ENCODE measurements at regions not wholly inside any gene's neighbourhood (a gene's known extent, or its start where the extent isn't known, plus 50 kb on each side); places are given as distances from the start of the nearest gene placed in this dataset.
"Not testable (repeated sequence)": the region's sequence is repeated elsewhere in the genome, so short reads cannot be mapped to it uniquely, and the experiment has no call there.

DNA sequence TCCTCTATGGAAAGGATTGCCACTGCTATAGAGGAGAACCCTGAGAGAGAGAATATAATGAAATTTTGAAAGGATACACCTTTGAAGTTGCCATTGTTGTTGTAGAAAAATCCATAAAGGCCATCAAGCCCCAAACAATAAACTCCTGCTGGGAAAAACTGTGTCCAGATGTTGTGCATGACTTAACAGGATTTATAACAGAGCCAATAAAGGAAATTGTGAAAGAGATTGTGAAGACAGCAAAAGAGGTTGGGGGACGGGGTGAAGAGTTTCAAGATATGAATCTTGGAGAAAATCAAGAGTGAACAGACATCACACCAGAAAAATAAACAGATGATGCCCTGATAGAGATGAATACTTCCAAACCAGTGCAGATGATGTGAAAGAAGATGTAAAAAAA lies 396.4 kb downstream of the BCKDHB start:
- 88% methylated on average over 1 of the region's 1 CpG for WGBS
- Histone ChIP-seq H3K4me3 (ENCODE audit: low read depth in 1 of 3, low read length in 3 of 3) (no peak overlapping the region), H3K36me3 (ENCODE audit: control insufficient read depth in 4 of 4, insufficient read depth in 3 of 4, low read depth in 1 of 4, low read length in 3 of 4) (no peaks in the 10 kb centered on the region), H3K9me3 (ENCODE audit: control insufficient read depth in 4 of 4, low read length in 3 of 4) (no peaks in the 10 kb centered on the region), H3K27me3 (ENCODE audit: control insufficient read depth in 4 of 4, insufficient read depth in 4 of 4, low read length in 3 of 4) (no peaks in the 10 kb centered on the region), H3K4me1 (ENCODE audit: control insufficient read depth in 4 of 4, insufficient read depth in 4 of 4, low read length in 3 of 4) (no peaks in the 10 kb centered on the region), H3K27ac (ENCODE audit: low read depth in 1 of 2, low read length in 2 of 2) (no peak overlapping the region), H3K9ac (ENCODE audit: low read depth in 1 of 2, low read length in 2 of 2) (no peak overlapping the region)
- TF ChIP-seq RAD21 (IDR thresholded peaks at IDR 0.05) (no peak), FOXA2 (IDR thresholded peaks at IDR 0.05) (no peak)
- no peak for DNase-seq (ENCODE audit: low spot score)

DNA sequence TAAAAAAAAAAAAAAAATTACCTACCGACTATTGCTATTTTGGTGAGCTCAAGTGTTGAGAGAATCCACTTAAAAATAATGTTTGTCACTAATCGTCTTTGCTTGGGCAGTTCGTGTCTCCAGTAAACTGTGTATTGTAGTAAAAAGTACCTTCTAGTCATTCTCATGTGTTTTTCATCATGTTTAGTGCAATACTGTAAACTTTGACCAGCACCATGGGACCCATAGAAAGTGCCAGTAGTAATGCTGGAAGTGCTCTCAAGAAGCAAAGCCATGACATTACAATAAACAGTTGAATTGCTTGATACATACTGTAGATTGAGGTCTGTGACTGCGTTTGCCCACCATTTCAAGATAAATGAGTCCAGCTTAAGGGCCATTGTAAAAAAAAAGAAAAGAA lies 395.2 kb downstream of the BCKDHB start:
- H3K4me3 ChIP-seq (ENCODE audit: low read depth in 1 of 3, low read length in 3 of 3), result no peak overlapping the region
- TF ChIP-seq, protein P1, sequence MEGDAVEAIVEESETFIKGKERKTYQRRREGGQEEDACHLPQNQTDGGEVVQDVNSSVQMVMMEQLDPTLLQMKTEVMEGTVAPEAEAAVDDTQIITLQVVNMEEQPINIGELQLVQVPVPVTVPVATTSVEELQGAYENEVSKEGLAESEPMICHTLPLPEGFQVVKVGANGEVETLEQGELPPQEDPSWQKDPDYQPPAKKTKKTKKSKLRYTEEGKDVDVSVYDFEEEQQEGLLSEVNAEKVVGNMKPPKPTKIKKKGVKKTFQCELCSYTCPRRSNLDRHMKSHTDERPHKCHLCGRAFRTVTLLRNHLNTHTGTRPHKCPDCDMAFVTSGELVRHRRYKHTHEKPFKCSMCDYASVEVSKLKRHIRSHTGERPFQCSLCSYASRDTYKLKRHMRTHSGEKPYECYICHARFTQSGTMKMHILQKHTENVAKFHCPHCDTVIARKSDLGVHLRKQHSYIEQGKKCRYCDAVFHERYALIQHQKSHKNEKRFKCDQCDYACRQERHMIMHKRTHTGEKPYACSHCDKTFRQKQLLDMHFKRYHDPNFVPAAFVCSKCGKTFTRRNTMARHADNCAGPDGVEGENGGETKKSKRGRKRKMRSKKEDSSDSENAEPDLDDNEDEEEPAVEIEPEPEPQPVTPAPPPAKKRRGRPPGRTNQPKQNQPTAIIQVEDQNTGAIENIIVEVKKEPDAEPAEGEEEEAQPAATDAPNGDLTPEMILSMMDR (IDR thresholded peaks at IDR 0.05; ENCODE audit: low read depth, low read length, missing input control), result no peak
- TF ChIP-seq, protein P2, sequence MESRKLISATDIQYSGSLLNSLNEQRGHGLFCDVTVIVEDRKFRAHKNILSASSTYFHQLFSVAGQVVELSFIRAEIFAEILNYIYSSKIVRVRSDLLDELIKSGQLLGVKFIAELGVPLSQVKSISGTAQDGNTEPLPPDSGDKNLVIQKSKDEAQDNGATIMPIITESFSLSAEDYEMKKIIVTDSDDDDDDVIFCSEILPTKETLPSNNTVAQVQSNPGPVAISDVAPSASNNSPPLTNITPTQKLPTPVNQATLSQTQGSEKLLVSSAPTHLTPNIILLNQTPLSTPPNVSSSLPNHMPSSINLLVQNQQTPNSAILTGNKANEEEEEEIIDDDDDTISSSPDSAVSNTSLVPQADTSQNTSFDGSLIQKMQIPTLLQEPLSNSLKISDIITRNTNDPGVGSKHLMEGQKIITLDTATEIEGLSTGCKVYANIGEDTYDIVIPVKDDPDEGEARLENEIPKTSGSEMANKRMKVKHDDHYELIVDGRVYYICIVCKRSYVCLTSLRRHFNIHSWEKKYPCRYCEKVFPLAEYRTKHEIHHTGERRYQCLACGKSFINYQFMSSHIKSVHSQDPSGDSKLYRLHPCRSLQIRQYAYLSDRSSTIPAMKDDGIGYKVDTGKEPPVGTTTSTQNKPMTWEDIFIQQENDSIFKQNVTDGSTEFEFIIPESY (IDR thresholded peaks at IDR 0.05), result no peak
- TF ChIP-seq EGR1 (IDR thresholded peaks at IDR 0.05; ENCODE audit: low read depth in 2 of 2) (no peak), SP1 (IDR thresholded peaks at IDR 0.05) (no peak), JUND (IDR thresholded peaks at IDR 0.05) (no peak), HNF4A (conservative IDR thresholded peaks at IDR 0.05) (no peak)
- WGBS, result 90% methylated on average over 4 of the region's 4 CpGs
- no peaks in the 10 kb centered on the region for H3K4me1 ChIP-seq (ENCODE audit: control insufficient read depth in 4 of 4, insufficient read depth in 4 of 4, low read length in 3 of 4)
- no peak overlapping the region for H3K27ac ChIP-seq (ENCODE audit: low read depth in 1 of 2, low read length in 2 of 2)
- H3K36me3 ChIP-seq (ENCODE audit: control insufficient read depth in 4 of 4, insufficient read depth in 3 of 4, low read depth in 1 of 4, low read length in 3 of 4), result no peaks in the 10 kb centered on the region
- no peaks in the 10 kb centered on the region for H3K9me3 ChIP-seq (ENCODE audit: control insufficient read depth in 4 of 4, low read length in 3 of 4)
- H3K27me3 ChIP-seq (ENCODE audit: control insufficient read depth in 4 of 4, insufficient read depth in 4 of 4, low read length in 3 of 4), result no peaks in the 10 kb centered on the region
- H3K9ac ChIP-seq (ENCODE audit: low read depth in 1 of 2, low read length in 2 of 2), result no peak overlapping the region
- DNase-seq (ENCODE audit: low spot score), result no peak

DNA sequence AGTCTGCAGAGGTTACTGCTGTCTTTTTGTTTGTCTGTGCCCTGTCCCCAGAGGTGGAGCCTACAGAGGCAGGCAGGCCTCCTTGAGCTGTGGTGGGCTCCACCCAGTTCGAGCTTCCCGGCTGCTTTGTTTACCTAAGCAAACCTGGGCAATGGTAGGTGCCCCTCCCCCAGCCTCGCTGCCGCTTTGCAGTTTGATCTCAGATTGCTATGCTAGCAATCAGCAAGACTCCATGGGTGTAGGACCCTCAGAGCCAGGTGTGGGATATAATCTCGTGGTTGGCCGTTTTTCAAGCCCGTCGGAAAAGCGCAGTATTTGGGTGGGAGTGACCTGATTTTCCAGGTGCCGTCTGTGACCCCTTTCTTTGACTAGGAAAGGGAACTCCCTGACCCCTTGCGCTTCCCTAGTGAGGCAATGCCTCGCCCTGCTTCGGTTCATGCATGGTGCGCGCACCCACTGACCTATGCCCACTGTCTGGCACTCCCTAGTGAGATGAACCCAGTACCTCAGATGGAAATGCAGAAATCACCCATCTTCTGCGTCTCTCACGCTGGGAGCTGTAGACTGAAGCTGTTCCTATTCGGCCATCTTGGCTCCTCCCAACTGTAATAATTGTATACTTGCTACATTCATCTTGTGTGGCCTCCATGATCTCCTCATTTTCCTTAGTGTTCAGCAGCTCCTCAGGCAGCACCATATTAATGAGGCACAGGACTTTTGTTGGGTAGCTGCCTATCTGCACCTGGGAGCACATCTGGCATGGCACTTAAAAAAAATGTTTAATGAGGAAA lies 391.4 kb downstream of the BCKDHB start:
- WGBS, result 63% methylated on average over 18 of the region's 18 CpGs
- peak in 1 of 2 donors; percentile 58 for TF ChIP-seq RXRA (IDR thresholded peaks at IDR 0.05)
- H3K27ac ChIP-seq (ENCODE audit: low read depth in 1 of 2, low read length in 2 of 2); DNase-seq (ENCODE audit: low spot score); H3K36me3 ChIP-seq (ENCODE audit: control insufficient read depth in 4 of 4, insufficient read depth in 3 of 4, low read depth in 1 of 4, low read length in 3 of 4); H3K9me3 ChIP-seq (ENCODE audit: control insufficient read depth in 4 of 4, low read length in 3 of 4); H3K27me3 ChIP-seq (ENCODE audit: control insufficient read depth in 4 of 4, insufficient read depth in 4 of 4, low read length in 3 of 4); H3K9ac ChIP-seq (ENCODE audit: low read depth in 1 of 2, low read length in 2 of 2); H3K4me3 ChIP-seq (ENCODE audit: low read depth in 1 of 3, low read length in 3 of 3); H3K4me1 ChIP-seq (ENCODE audit: control insufficient read depth in 4 of 4, insufficient read depth in 4 of 4, low read length in 3 of 4): not testable (repeated sequence)
